Left ventricle myocardium inferior (tissue), 1 donor: ENCODE measurements at regions not wholly inside any gene's neighbourhood (a gene's known extent, or its start where the extent isn't known, plus 50 kb on each side); places are given as distances from the start of the nearest gene placed in this dataset.
A peak's percentile ranks its signal among the peaks of the same experiment; 100 is the strongest.

Experiments used
- DNase-seq: peaks from one replicate; pipeline ENCODE4 v3.0.0-alpha.2; 2020
- H3K27ac ChIP-seq: fragments of 200-600 bp; replicated peaks from 2 replicates; pipeline ENCODE4 v1.8.0; 2021
- H3K27me3 ChIP-seq: fragments of 200-600 bp; 2 replicates; pipeline ENCODE4 v1.8.0; 2021; ENCODE audit warnings: low read depth
- H3K36me3 ChIP-seq: fragments of 200-600 bp; 2 replicates; pipeline ENCODE4 v1.8.0; 2021
- H3K4me1 ChIP-seq: fragments of 200-600 bp; 2 replicates; pipeline ENCODE4 v1.8.0; 2021
- H3K4me3 ChIP-seq: fragments of 200-600 bp; 2 replicates; pipeline ENCODE4 v1.8.0; 2021; ENCODE audit warnings: mild to moderate bottlenecking, moderate library complexity
- H3K9me3 ChIP-seq: fragments of 200-600 bp; replicated peaks from 2 replicates; pipeline ENCODE4 v1.8.0; 2021
- intact Hi-C: fragments of 100-400 bp; cut with micrococcal nuclease; formaldehyde crosslinking; loops from one replicate; pipeline ENCODE4 v1.11.0; 2022
- TF ChIP-seq, protein P1 (sequence below): fragments of 200-600 bp; IDR thresholded peaks from 2 replicates; pipeline ENCODE4 v1.8.0; 2021; ENCODE audit warnings: antibody characterized with exemption, mild to moderate bottlenecking, borderline replicate concordance
- donor health status: DM: no; HTN: yes; CAD: no; lungs with severe emphysema.

DNA sequence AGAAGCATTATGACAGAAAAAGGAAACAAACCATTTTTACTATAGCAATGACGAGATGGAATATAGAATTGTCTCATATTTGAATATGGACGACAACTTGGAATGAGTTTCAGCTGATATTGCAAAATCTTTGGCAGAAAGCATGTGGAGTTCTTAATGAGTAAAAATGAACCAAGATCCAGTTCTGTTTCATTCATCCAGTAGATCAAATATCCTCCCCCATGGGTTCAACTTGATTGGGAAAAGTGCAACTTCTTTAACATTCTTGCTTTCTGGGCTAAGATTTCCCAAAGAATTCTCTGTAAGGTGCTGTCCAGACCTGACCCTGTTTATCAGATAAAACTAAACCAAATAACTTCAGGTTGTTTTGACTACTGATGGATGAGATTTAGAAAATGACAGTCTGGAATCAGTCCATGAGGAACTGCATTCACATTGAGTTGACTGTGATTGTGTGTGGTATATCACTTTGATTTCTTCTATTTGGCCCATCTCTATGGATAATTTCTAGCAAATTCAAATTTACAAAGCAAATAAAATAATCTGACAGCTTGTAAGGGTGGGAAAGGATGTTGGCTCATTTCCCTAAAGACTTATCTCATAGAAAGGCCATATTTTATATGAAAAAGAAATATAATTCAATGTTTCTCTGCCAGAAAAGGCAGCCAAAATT is 267.4 kb downstream of the ADAMTS20 start:
- H3K36me3 ChIP-seq, result no peaks in the 10 kb centered on the region
- H3K4me1 ChIP-seq, result peaks cover 4% of the 10 kb centered on the region
- TF ChIP-seq, protein P1, sequence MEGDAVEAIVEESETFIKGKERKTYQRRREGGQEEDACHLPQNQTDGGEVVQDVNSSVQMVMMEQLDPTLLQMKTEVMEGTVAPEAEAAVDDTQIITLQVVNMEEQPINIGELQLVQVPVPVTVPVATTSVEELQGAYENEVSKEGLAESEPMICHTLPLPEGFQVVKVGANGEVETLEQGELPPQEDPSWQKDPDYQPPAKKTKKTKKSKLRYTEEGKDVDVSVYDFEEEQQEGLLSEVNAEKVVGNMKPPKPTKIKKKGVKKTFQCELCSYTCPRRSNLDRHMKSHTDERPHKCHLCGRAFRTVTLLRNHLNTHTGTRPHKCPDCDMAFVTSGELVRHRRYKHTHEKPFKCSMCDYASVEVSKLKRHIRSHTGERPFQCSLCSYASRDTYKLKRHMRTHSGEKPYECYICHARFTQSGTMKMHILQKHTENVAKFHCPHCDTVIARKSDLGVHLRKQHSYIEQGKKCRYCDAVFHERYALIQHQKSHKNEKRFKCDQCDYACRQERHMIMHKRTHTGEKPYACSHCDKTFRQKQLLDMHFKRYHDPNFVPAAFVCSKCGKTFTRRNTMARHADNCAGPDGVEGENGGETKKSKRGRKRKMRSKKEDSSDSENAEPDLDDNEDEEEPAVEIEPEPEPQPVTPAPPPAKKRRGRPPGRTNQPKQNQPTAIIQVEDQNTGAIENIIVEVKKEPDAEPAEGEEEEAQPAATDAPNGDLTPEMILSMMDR, result no peak
- no peak for DNase-seq
- intact Hi-C loops, result no loop called here
- H3K27ac ChIP-seq, result no peak overlapping the region
- H3K27me3 ChIP-seq, result no peaks in the 10 kb centered on the region
- no peak overlapping the region for H3K4me3 ChIP-seq
- H3K9me3 ChIP-seq, result no peaks in the 10 kb centered on the region

DNA sequence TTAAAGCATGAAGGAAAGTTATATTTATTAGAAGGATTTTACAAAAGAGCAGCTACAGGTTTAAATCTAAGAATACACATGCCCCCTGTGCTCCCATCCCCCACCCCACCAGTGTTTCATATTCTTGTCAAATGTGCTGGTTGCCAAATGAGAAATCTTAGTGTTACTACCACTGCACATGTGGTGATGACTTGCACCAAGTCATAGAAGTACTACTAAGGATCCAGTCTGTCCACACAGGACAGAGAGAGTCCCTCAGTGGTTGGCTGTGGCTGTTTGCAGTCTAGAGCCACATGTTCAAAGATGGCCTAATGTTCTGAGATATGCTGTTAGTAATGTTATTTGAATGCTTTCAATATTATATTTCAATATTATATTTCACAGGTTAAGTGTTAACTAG is 268.8 kb downstream of the ADAMTS20 start:
- Histone ChIP-seq H3K27me3 (no peaks in the 10 kb centered on the region), H3K27ac (no peak overlapping the region), H3K4me3 (no peak overlapping the region), H3K9me3 (no peaks in the 10 kb centered on the region), H3K36me3 (no peaks in the 10 kb centered on the region), H3K4me1 (no peaks in the 10 kb centered on the region)
- DNase-seq, result no peak
- TF ChIP-seq, protein P1, result no peak
- intact Hi-C loops, result no loop called here

DNA sequence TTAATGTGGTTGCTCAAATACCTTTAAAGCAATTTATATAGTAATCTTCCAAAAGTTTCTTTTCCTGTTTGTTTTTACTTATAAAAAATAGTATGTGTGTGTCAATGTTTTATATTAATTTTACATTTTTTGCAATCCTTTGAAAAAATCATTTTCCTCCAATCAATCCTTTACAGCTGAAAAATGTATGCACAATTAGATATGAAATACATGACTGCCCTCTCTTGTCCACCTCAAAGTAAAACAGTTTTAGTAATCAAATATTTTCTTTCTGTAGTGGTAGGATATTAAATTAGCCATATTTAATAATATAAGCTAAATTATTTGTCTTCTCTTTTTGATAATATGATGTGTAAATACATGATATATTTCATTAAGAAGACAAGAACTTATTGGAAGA is 269.9 kb downstream of the ADAMTS20 start:
- intact Hi-C loops, result no loop called here
- Histone ChIP-seq H3K27me3 (no peaks in the 10 kb centered on the region), H3K27ac (no peak overlapping the region), H3K4me3 (no peak overlapping the region), H3K4me1 (no peaks in the 10 kb centered on the region), H3K36me3 (no peaks in the 10 kb centered on the region), H3K9me3 (no peaks in the 10 kb centered on the region)
- no peak for DNase-seq
- TF ChIP-seq, protein P1, result peak; percentile 53

DNA sequence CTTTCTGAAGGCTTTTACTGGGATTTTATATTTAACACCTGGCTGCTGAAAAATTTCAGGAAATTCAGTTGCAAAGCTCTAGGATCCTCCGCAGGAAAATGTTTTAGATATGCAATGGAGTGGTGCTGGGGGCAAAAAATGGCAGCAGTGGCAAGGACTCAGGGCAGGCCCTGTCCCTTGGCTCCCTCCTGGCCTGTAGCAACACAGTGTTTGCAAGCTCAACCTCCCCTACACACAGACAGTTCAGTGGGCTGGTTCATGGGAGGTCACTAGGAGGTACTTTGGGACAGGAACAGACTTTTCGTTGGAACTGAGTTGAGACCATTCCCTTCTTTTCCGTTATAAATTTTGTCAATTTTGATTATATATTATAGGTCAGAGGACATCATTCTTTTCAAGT is 270.4 kb downstream of the ADAMTS20 start:
- Histone ChIP-seq H3K9me3 (no peaks in the 10 kb centered on the region), H3K27ac (no peak overlapping the region), H3K4me1 (no peaks in the 10 kb centered on the region), H3K4me3 (no peak overlapping the region), H3K27me3 (no peaks in the 10 kb centered on the region), H3K36me3 (no peaks in the 10 kb centered on the region)
- intact Hi-C loops, result no loop called here
- DNase-seq, result no peak
- TF ChIP-seq, protein P1, result no peak

DNA sequence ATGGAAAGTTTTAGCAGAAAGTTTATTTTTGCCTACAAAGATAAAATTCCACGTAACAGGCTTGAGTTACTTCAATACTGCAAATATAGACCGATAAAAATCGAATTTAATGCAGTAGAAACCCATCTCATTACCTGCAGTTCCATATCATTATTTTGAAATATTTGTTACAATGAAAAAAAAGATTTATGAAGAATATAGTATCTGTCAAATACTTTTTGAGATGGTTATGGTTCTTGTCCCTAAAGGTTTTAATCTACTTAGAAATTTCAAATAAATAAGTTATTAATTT is 273.5 kb downstream of the ADAMTS20 start:
- intact Hi-C loops, result no loop called here
- Histone ChIP-seq H3K4me3 (no peak overlapping the region), H3K4me1 (no peaks in the 10 kb centered on the region), H3K36me3 (no peaks in the 10 kb centered on the region), H3K27me3 (no peaks in the 10 kb centered on the region), H3K9me3 (no peaks in the 10 kb centered on the region), H3K27ac (no peak overlapping the region)
- TF ChIP-seq, protein P1, result no peak
- no peak for DNase-seq
